HEK293 (cell line): ENCODE measurements at regions not wholly inside any gene's neighbourhood (a gene's known extent, or its start where the extent isn't known, plus 50 kb on each side); places are given as distances from the start of the nearest gene placed in this dataset.

ENCODE experiments used
- CTCF ChIA-PET: fragments of 350-600 bp; formaldehyde crosslinking; extraction: SDS; loops from one replicate; lab custom pipeline; 2021; ENCODE audit warnings: antibody characterized with exemption; lab: Yijun Ruan, JAX
- POLR2A ChIA-PET: fragments of 300-600 bp; formaldehyde crosslinking; extraction: SDS; loops from one replicate; lab custom pipeline; 2020; ENCODE audit warnings: antibody characterized with exemption, inconsistent platforms; lab: Yijun Ruan, JAX
- H3K27ac ChIP-seq: fragments of 200-500 bp; sonication (Bioruptor generic); 2 replicates; pipeline ENCODE4 v1.5.1; 2014; ENCODE audit warnings: low read depth, low read length, control low read depth, inconsistent platforms; ENCODE audit errors: extremely low read depth
- H3K36me3 ChIP-seq, 2 experiments: fragments of 200-500 bp in 1 of 2; sonication (Bioruptor generic) in 1 of 2; 1 replicate in 1 of 2; 2 replicates in 1 of 2; pipeline ENCODE4 v1.5.1; 2014 to 2017; ENCODE audit warnings: inconsistent platforms in 2 of 2, low read length in 2 of 2; ENCODE audit not compliant: control insufficient read depth in 2 of 2, insufficient read depth in 1 of 2
- H3K4me1 ChIP-seq: fragments of 200-500 bp; sonication (Bioruptor generic); 2 replicates; pipeline ENCODE4 v1.5.1; 2014; ENCODE audit warnings: mild to moderate bottlenecking, low read length, inconsistent platforms; ENCODE audit not compliant: control insufficient read depth, insufficient read depth
- H3K4me3 ChIP-seq: 2 replicates; pipeline ENCODE4 v1.5.1; 2011; ENCODE audit warnings: low read depth, mild to moderate bottlenecking, control low read depth, low read length, moderate library complexity
- H3K9me3 ChIP-seq: fragments of 200-500 bp; sonication (Bioruptor generic); 2 replicates; pipeline ENCODE4 v1.5.1; 2014; ENCODE audit warnings: low read depth, low read length, inconsistent platforms; ENCODE audit not compliant: control insufficient read depth, insufficient read depth
- EGR2 ChIP-seq: fragments of 450-650 bp; formaldehyde crosslinking; IDR thresholded peaks from 2 replicates; pipeline ENCODE4 v1.5.1; 2016; ENCODE audit warnings: low read depth, missing biosample characterization, missing genetic modification characterization
- GLIS1 ChIP-seq: fragments of 450-650 bp; formaldehyde crosslinking; IDR thresholded peaks from 2 replicates; pipeline ENCODE4 v1.5.1; 2016; ENCODE audit warnings: missing biosample characterization, missing genetic modification characterization
- HOXA7 ChIP-seq: sonication (generic); formaldehyde crosslinking; IDR thresholded peaks from 2 replicates; pipeline ENCODE4 v1.8.1; 2022; ENCODE audit warnings: missing genetic modification reagents, borderline replicate concordance
- SP7 ChIP-seq: fragments of 450-650 bp; formaldehyde crosslinking; IDR thresholded peaks from 2 replicates; pipeline ENCODE4 v1.5.1; 2016; ENCODE audit warnings: missing biosample characterization, missing genetic modification characterization
- ZBTB8A ChIP-seq: fragments of 450-650 bp; formaldehyde crosslinking; IDR thresholded peaks from 2 replicates; pipeline ENCODE4 v1.5.1; 2016; ENCODE audit warnings: missing biosample characterization, missing genetic modification characterization
- ZEB2 ChIP-seq: fragments of 450-650 bp; formaldehyde crosslinking; IDR thresholded peaks from 2 replicates; pipeline ENCODE4 v1.5.1; 2016; ENCODE audit warnings: missing biosample characterization, missing genetic modification characterization
- ZNF140 ChIP-seq: fragments of 450-650 bp; formaldehyde crosslinking; IDR thresholded peaks from 2 replicates; pipeline ENCODE4 v1.5.1; 2016; ENCODE audit warnings: missing biosample characterization, missing genetic modification characterization
- ZNF16 ChIP-seq: fragments of 450-650 bp; formaldehyde crosslinking; IDR thresholded peaks from 2 replicates; pipeline ENCODE4 v1.5.1; 2016; ENCODE audit warnings: low read depth, missing biosample characterization, missing genetic modification characterization
- ZNF211 ChIP-seq: fragments of 450-650 bp; formaldehyde crosslinking; IDR thresholded peaks from 2 replicates; pipeline ENCODE4 v1.5.1; 2016; ENCODE audit warnings: low read depth, missing biosample characterization, missing genetic modification characterization
- ZNF311 ChIP-seq: fragments of 450-650 bp; formaldehyde crosslinking; IDR thresholded peaks from 2 replicates; pipeline ENCODE4 v1.5.1; 2017; ENCODE audit warnings: missing biosample characterization, missing genetic modification characterization, borderline replicate concordance
- ZNF549 ChIP-seq: fragments of 450-650 bp; IDR thresholded peaks from 2 replicates; pipeline ENCODE4 v1.5.1; 2018; ENCODE audit warnings: missing biosample characterization, missing genetic modification characterization, mild to moderate bottlenecking, inconsistent platforms, moderate library complexity
- ZNF596 ChIP-seq: fragments of 450-650 bp; IDR thresholded peaks from 2 replicates; pipeline ENCODE4 v1.5.0; 2018; ENCODE audit warnings: missing biosample characterization, mild to moderate bottlenecking, missing genetic modification characterization, moderate library complexity
- ZNF747 ChIP-seq: fragments of 450-650 bp; formaldehyde crosslinking; IDR thresholded peaks from 2 replicates; pipeline ENCODE4 v1.5.1; 2016; ENCODE audit warnings: missing biosample characterization, missing genetic modification characterization
- ZNF791 ChIP-seq: fragments of 450-650 bp; formaldehyde crosslinking; IDR thresholded peaks from 2 replicates; pipeline ENCODE4 v1.5.1; 2016; ENCODE audit warnings: missing biosample characterization, missing genetic modification characterization
- ZNF843 ChIP-seq: fragments of 450-650 bp; formaldehyde crosslinking; IDR thresholded peaks from 2 replicates; pipeline ENCODE4 v1.5.1; 2016; ENCODE audit warnings: missing biosample characterization, missing genetic modification characterization
- TF ChIP-seq, protein P1 (sequence below): fragments of 450-650 bp; formaldehyde crosslinking; IDR thresholded peaks from 2 replicates; pipeline ENCODE4 v1.5.1; 2016; ENCODE audit warnings: missing biosample characterization, missing genetic modification characterization
- TF ChIP-seq, protein P2 (sequence below): IDR thresholded peaks from 2 replicates; pipeline ENCODE4 v1.6.1; 2011; ENCODE audit warnings: mild to moderate bottlenecking, low read depth, low read length, borderline replicate concordance
- TF ChIP-seq, protein P3 (sequence below): fragments of 450-650 bp; formaldehyde crosslinking; IDR thresholded peaks from 2 replicates; pipeline ENCODE4 v1.5.1; 2016; ENCODE audit warnings: missing biosample characterization, missing genetic modification characterization
- TF ChIP-seq, protein P4 (sequence below): fragments of 450-650 bp; formaldehyde crosslinking; IDR thresholded peaks from 2 replicates; pipeline ENCODE4 v1.5.1; 2016; ENCODE audit warnings: missing biosample characterization, missing genetic modification characterization, borderline replicate concordance
- TF ChIP-seq, protein P5 (sequence below): fragments of 450-650 bp; IDR thresholded peaks from 2 replicates; pipeline ENCODE4 v1.5.1; 2018; ENCODE audit warnings: missing biosample characterization, missing genetic modification characterization
- TF ChIP-seq, protein P6 (sequence below): fragments of 450-650 bp; formaldehyde crosslinking; conservative IDR thresholded peaks from 2 replicates; pipeline ENCODE4 v1.5.1; 2016; ENCODE audit warnings: low read depth, missing biosample characterization, missing genetic modification characterization

DNA sequence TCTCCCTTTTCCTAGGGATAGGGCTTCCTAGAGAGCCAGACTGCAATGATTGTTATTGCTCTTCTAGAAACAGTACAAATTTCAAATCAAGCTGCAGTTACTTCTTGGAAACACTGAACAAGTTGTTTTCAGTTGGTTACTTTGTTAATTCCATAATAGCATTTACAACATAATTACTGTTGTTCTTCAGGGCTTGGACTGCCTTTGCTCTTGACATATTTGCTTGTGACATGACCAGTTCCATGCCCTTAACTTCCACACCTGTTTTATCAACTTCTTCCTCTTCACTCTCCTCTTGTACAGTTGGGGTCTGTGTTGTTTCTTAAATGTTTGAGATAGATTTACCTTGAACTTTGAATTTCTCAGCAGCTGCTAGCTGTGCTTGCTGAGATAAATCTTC is 104.4 kb downstream of the SEC23IP start:
- H3K9me3 ChIP-seq, result no peaks in the 10 kb centered on the region
- no peak overlapping the region for H3K4me3 ChIP-seq
- ChIA-PET POLR2A (no interaction called here), CTCF (no interaction called here)
- H3K4me1 ChIP-seq, result no peaks in the 10 kb centered on the region
- no peak overlapping the region for H3K27ac ChIP-seq
- TF ChIP-seq ZNF211 (tag by site-specific recombination) (no peak), ZNF791 (no peak), ZNF596 (tag by site-specific recombination) (no peak), ZBTB8A (tag by site-specific recombination) (no peak), SP7 (tag by site-specific recombination) (no peak), ZNF311 (tag by site-specific recombination) (no peak), ZNF549 (tag by site-specific recombination) (no peak), ZNF140 (no peak)
- TF ChIP-seq, protein P1, sequence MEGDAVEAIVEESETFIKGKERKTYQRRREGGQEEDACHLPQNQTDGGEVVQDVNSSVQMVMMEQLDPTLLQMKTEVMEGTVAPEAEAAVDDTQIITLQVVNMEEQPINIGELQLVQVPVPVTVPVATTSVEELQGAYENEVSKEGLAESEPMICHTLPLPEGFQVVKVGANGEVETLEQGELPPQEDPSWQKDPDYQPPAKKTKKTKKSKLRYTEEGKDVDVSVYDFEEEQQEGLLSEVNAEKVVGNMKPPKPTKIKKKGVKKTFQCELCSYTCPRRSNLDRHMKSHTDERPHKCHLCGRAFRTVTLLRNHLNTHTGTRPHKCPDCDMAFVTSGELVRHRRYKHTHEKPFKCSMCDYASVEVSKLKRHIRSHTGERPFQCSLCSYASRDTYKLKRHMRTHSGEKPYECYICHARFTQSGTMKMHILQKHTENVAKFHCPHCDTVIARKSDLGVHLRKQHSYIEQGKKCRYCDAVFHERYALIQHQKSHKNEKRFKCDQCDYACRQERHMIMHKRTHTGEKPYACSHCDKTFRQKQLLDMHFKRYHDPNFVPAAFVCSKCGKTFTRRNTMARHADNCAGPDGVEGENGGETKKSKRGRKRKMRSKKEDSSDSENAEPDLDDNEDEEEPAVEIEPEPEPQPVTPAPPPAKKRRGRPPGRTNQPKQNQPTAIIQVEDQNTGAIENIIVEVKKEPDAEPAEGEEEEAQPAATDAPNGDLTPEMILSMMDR (tag by site-specific recombination), result no peak
- H3K36me3 ChIP-seq, result no peaks in the 10 kb centered on the region

DNA sequence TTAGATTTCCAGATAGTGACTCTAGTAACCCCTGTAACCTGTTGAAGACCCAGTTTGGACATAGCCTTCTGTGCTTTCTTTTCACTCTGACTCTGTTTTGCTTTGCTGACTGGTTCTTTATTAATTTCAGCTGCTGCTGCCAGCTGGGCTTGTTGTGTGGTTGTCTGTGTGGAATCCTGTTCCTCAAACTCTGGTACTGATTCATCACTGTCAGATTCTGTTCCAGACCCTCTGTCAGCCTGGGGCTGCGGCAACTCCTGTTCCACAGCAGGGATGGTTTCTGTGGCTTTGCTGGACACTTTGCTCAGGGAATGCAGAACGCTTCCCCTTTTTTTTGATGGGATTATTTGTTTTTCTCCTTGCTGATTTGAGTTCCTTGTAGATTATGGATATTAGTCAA is 104.9 kb downstream of the SEC23IP start:
- ChIA-PET CTCF (no interaction called here), POLR2A (no interaction called here)
- TF ChIP-seq ZNF16 (tag by site-specific recombination), result no peak
- no peak for TF ChIP-seq ZNF843 (tag by site-specific recombination)
- TF ChIP-seq, protein P2, sequence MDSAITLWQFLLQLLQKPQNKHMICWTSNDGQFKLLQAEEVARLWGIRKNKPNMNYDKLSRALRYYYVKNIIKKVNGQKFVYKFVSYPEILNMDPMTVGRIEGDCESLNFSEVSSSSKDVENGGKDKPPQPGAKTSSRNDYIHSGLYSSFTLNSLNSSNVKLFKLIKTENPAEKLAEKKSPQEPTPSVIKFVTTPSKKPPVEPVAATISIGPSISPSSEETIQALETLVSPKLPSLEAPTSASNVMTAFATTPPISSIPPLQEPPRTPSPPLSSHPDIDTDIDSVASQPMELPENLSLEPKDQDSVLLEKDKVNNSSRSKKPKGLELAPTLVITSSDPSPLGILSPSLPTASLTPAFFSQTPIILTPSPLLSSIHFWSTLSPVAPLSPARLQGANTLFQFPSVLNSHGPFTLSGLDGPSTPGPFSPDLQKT, result no peak
- no peak for TF ChIP-seq EGR2
- no peak for TF ChIP-seq ZNF747 (tag by site-specific recombination)
- TF ChIP-seq HOXA7 (CRISPR knock-in tag), result no peak
- TF ChIP-seq, protein P3, sequence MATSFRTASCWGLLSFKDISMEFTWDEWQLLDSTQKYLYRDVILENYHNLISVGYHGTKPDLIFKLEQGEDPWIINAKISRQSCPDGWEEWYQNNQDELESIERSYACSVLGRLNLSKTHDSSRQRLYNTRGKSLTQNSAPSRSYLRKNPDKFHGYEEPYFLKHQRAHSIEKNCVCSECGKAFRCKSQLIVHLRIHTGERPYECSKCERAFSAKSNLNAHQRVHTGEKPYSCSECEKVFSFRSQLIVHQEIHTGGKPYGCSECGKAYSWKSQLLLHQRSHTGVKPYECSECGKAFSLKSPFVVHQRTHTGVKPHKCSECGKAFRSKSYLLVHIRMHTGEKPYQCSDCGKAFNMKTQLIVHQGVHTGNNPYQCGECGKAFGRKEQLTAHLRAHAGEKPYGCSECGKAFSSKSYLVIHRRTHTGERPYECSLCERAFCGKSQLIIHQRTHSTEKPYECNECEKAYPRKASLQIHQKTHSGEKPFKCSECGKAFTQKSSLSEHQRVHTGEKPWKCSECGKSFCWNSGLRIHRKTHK (tag by site-specific recombination), result no peak
- TF ChIP-seq GLIS1 (tag by site-specific recombination), result no peak
- TF ChIP-seq, protein P4, sequence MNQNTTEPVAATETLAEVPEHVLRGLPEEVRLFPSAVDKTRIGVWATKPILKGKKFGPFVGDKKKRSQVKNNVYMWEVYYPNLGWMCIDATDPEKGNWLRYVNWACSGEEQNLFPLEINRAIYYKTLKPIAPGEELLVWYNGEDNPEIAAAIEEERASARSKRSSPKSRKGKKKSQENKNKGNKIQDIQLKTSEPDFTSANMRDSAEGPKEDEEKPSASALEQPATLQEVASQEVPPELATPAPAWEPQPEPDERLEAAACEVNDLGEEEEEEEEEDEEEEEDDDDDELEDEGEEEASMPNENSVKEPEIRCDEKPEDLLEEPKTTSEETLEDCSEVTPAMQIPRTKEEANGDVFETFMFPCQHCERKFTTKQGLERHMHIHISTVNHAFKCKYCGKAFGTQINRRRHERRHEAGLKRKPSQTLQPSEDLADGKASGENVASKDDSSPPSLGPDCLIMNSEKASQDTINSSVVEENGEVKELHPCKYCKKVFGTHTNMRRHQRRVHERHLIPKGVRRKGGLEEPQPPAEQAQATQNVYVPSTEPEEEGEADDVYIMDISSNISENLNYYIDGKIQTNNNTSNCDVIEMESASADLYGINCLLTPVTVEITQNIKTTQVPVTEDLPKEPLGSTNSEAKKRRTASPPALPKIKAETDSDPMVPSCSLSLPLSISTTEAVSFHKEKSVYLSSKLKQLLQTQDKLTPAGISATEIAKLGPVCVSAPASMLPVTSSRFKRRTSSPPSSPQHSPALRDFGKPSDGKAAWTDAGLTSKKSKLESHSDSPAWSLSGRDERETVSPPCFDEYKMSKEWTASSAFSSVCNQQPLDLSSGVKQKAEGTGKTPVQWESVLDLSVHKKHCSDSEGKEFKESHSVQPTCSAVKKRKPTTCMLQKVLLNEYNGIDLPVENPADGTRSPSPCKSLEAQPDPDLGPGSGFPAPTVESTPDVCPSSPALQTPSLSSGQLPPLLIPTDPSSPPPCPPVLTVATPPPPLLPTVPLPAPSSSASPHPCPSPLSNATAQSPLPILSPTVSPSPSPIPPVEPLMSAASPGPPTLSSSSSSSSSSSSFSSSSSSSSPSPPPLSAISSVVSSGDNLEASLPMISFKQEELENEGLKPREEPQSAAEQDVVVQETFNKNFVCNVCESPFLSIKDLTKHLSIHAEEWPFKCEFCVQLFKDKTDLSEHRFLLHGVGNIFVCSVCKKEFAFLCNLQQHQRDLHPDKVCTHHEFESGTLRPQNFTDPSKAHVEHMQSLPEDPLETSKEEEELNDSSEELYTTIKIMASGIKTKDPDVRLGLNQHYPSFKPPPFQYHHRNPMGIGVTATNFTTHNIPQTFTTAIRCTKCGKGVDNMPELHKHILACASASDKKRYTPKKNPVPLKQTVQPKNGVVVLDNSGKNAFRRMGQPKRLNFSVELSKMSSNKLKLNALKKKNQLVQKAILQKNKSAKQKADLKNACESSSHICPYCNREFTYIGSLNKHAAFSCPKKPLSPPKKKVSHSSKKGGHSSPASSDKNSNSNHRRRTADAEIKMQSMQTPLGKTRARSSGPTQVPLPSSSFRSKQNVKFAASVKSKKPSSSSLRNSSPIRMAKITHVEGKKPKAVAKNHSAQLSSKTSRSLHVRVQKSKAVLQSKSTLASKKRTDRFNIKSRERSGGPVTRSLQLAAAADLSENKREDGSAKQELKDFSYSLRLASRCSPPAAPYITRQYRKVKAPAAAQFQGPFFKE (tag by site-specific recombination), result no peak
- no peak for TF ChIP-seq ZEB2 (tag by site-specific recombination)
- TF ChIP-seq, protein P5, sequence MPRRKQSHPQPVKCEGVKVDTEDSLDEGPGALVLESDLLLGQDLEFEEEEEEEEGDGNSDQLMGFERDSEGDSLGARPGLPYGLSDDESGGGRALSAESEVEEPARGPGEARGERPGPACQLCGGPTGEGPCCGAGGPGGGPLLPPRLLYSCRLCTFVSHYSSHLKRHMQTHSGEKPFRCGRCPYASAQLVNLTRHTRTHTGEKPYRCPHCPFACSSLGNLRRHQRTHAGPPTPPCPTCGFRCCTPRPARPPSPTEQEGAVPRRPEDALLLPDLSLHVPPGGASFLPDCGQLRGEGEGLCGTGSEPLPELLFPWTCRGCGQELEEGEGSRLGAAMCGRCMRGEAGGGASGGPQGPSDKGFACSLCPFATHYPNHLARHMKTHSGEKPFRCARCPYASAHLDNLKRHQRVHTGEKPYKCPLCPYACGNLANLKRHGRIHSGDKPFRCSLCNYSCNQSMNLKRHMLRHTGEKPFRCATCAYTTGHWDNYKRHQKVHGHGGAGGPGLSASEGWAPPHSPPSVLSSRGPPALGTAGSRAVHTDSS, result no peak
- TF ChIP-seq, protein P6, sequence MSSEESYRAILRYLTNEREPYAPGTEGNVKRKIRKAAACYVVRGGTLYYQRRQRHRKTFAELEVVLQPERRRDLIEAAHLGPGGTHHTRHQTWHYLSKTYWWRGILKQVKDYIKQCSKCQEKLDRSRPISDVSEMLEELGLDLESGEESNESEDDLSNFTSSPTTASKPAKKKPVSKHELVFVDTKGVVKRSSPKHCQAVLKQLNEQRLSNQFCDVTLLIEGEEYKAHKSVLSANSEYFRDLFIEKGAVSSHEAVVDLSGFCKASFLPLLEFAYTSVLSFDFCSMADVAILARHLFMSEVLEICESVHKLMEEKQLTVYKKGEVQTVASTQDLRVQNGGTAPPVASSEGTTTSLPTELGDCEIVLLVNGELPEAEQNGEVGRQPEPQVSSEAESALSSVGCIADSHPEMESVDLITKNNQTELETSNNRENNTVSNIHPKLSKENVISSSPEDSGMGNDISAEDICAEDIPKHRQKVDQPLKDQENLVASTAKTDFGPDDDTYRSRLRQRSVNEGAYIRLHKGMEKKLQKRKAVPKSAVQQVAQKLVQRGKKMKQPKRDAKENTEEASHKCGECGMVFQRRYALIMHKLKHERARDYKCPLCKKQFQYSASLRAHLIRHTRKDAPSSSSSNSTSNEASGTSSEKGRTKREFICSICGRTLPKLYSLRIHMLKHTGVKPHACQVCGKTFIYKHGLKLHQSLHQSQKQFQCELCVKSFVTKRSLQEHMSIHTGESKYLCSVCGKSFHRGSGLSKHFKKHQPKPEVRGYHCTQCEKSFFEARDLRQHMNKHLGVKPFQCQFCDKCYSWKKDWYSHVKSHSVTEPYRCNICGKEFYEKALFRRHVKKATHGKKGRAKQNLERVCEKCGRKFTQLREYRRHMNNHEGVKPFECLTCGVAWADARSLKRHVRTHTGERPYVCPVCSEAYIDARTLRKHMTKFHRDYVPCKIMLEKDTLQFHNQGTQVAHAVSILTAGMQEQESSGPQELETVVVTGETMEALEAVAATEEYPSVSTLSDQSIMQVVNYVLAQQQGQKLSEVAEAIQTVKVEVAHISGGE, result no peak

More for the DNA sequence above, 104.9 kb downstream of the SEC23IP start:
- Histone ChIP-seq H3K9me3 (no peaks in the 10 kb centered on the region), H3K27ac (no peak overlapping the region), H3K4me1 (no peaks in the 10 kb centered on the region), H3K4me3 (no peak overlapping the region), H3K36me3 (no peaks in the 10 kb centered on the region)
